ENCODE measurements at regions not wholly inside any gene's neighbourhood (a gene's known extent, or its start where the extent isn't known, plus 50 kb on each side); places are given as distances from the start of the nearest gene placed in this dataset.

DNA sequence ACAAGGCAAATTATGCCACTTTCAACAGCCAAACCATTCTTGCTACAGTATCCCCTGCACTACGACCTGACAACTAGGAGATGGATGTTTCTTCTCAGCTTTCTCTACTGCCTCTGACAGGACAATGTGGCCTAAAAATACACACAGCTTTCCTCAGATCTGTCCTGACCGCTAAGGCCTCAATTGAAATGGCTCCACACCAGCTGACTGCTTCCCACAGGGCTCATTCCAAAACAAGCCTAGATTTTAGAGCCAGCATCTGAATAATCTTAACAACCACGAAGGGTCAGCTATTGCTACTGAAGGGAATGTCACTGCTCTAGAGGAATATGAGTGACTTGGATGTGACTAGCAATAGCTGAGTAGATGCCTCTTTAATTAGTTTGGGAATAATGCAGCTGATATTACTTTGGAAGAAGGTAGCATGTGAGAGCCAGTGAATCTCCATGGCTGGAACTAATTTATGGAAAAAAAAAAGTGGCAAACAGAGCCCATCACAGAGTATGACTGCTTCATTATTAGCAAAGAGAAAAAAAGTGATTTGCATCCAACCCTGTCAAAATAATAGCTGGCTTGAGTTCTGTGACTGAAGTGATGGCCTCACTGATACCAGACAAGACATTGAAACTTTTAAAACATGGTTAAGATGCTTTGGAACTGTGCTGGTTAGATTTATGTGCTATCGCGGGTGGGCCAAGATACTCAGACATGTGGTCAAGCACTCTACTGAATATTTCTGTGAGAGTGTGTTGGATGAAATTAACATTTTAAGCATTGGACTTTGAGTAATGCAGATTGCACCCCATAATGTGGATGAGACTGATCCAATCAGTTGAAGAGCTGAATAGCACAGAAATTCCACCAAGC is 450.2 kb downstream of the NR2F1-AS1 start:
- no peaks in the 10 kb centered on the region for H3K4me1 Mint-ChIP-seq (ENCODE audit: low read depth)
- no peak for DNase-seq
- no peak for ATAC-seq
- CTCF ChIA-PET: no interaction called here
- H3K27me3 Mint-ChIP-seq: no peaks in the 10 kb centered on the region
- no peak overlapping the region for H3K27ac Mint-ChIP-seq
- intact Hi-C loops (cut with micrococcal nuclease): no loop called here
- no peak for TF ChIP-seq CTCF (IDR thresholded peaks at IDR 0.05)
- no peaks in the 10 kb centered on the region for H3K9me3 Mint-ChIP-seq
- H3K36me3 Mint-ChIP-seq (ENCODE audit: low read depth): no peaks in the 10 kb centered on the region
- POLR2A ChIA-PET: no interaction called here
- no peak overlapping the region for H3K4me3 Mint-ChIP-seq

DNA sequence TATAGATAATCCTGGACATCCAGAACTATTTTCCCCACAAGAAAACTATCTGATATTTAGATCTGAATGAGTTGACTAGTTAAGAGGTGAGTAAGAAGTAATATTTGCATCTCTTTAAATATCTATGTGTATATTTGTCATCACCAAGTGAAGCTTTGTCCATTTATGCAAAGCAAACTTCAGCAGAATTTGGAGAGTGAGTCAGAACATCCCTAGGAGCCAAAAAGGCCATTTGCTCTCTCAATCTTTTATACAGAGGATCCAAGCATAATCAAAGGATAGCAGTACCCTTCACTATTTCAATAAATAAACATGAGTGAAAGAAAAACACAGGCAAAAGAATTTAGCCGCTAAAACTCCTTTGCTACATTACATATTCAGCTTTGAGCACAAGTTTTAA is 454.4 kb downstream of the NR2F1-AS1 start:
- Mint-ChIP-seq H3K27me3 (no peaks in the 10 kb centered on the region), H3K4me1 (ENCODE audit: low read depth) (no peaks in the 10 kb centered on the region), H3K36me3 (ENCODE audit: low read depth) (no peaks in the 10 kb centered on the region), H3K4me3 (no peak overlapping the region), H3K9me3 (no peaks in the 10 kb centered on the region), H3K27ac (no peak overlapping the region)
- DNase-seq: no peak
- TF ChIP-seq CTCF (IDR thresholded peaks at IDR 0.05): no peak
- no peak for ATAC-seq
- intact Hi-C loops (cut with micrococcal nuclease): no loop called here
- CTCF ChIA-PET: no interaction called here
- POLR2A ChIA-PET: no interaction called here

- POLR2A ChIA-PET: no interaction called here
- Mint-ChIP-seq H3K27ac (no peak overlapping the region), H3K36me3 (ENCODE audit: low read depth) (no peaks in the 10 kb centered on the region), H3K27me3 (no peaks in the 10 kb centered on the region), H3K9me3 (no peaks in the 10 kb centered on the region), H3K4me1 (ENCODE audit: low read depth) (no peaks in the 10 kb centered on the region), H3K4me3 (no peak overlapping the region)
- intact Hi-C loops (cut with micrococcal nuclease): no loop called here
- CTCF ChIA-PET: no interaction called here
- DNase-seq (no peak), ATAC-seq (no peak)
- TF ChIP-seq CTCF (IDR thresholded peaks at IDR 0.05): no peak
Observed at GRCh38 chr5:93123127-93123526, 457.9 kb downstream of the NR2F1-AS1 start.

GRCh38 chr5:93122446-93122845 is 458.6 kb downstream of the NR2F1-AS1 start:
- CTCF ChIA-PET: no interaction called here
- DNase-seq: no peak
- intact Hi-C loops (cut with micrococcal nuclease): no loop called here
- ATAC-seq: no peak
- POLR2A ChIA-PET: interaction anchor here (0.8 kb wide), 1 partner anchor 14 kb away, joined by 3 read pairs; no protein-coding TSS in a partner anchor
- no peaks in the 10 kb centered on the region for H3K27me3 Mint-ChIP-seq
- H3K27ac Mint-ChIP-seq: no peak overlapping the region
- no peaks in the 10 kb centered on the region for H3K9me3 Mint-ChIP-seq
- TF ChIP-seq CTCF (IDR thresholded peaks at IDR 0.05): no peak
- H3K36me3 Mint-ChIP-seq (ENCODE audit: low read depth): no peaks in the 10 kb centered on the region
- no peak overlapping the region for H3K4me3 Mint-ChIP-seq
- no peaks in the 10 kb centered on the region for H3K4me1 Mint-ChIP-seq (ENCODE audit: low read depth)

GRCh38 chr5:93120771-93121170 is 460.2 kb downstream of the NR2F1-AS1 start:
- no peak for DNase-seq
- Mint-ChIP-seq H3K27me3 (no peaks in the 10 kb centered on the region), H3K4me3 (no peak overlapping the region), H3K4me1 (ENCODE audit: low read depth) (no peaks in the 10 kb centered on the region), H3K9me3 (no peaks in the 10 kb centered on the region), H3K36me3 (ENCODE audit: low read depth) (no peaks in the 10 kb centered on the region), H3K27ac (no peak overlapping the region)
- CTCF ChIA-PET: no interaction called here
- ATAC-seq: no peak
- TF ChIP-seq CTCF (IDR thresholded peaks at IDR 0.05): no peak
- POLR2A ChIA-PET: no interaction called here
- intact Hi-C loops (cut with micrococcal nuclease): no loop called here

Data from activated CD8-positive, alpha-beta T cell treated with anti-CD3 and anti-CD28 coated beads for 36 hours (primary cell).